MCF 10A (cell line): ENCODE measurements at regions not wholly inside any gene's neighbourhood (a gene's known extent, or its start where the extent isn't known, plus 50 kb on each side); places are given as distances from the start of the nearest gene placed in this dataset.

ENCODE experiments used
- BruUV-seq: library from RNA; stranded (reverse); fragments of 400-500 nt; replicated peaks from 2 replicates; lab custom pipeline; 2021; lab: Mats Ljungman, UMichigan
- CTCF ChIA-PET: fragments of 300-600 bp; sonication (Branson Sonifier 250); formaldehyde crosslinking; extraction: SDS; loops from one replicate; lab custom pipeline; 2021; ENCODE audit warnings: antibody characterized with exemption, inconsistent platforms; lab: Yijun Ruan, JAX
- POLR2A ChIA-PET: fragments of 300-600, 350-650 bp; sonication (Branson Sonifier 250); formaldehyde crosslinking; extraction: SDS; loops from one replicate; lab custom pipeline; 2020; ENCODE audit warnings: antibody characterized with exemption, inconsistent platforms; lab: Yijun Ruan, JAX
- DNase-seq: peaks from one replicate; pipeline ENCODE4 v3.0.0-alpha.2; 2018; ENCODE audit not compliant: unreplicated experiment
- H3K27ac Mint-ChIP-seq: one replicate; pipeline ENCODE4 v1.8.0; 2022; ENCODE audit warnings: mild to moderate bottlenecking, low read depth, mixed read lengths; ENCODE audit not compliant: unreplicated experiment
- H3K27me3 Mint-ChIP-seq: one replicate; pipeline ENCODE4 v1.8.0; 2022; ENCODE audit warnings: mixed read lengths; ENCODE audit not compliant: insufficient read depth, unreplicated experiment
- H3K36me3 Mint-ChIP-seq: one replicate; pipeline ENCODE4 v1.8.0; 2022; ENCODE audit warnings: mild to moderate bottlenecking, moderate library complexity, mixed read lengths; ENCODE audit not compliant: insufficient read depth, unreplicated experiment
- H3K4me1 Mint-ChIP-seq: one replicate; pipeline ENCODE4 v1.8.0; 2022; ENCODE audit warnings: mixed read lengths; ENCODE audit not compliant: insufficient read depth, unreplicated experiment
- H3K4me3 Mint-ChIP-seq: one replicate; pipeline ENCODE4 v1.8.0; 2022; ENCODE audit warnings: mild to moderate bottlenecking, moderate library complexity, mixed read lengths; ENCODE audit not compliant: unreplicated experiment
- H3K9me3 Mint-ChIP-seq: one replicate; pipeline ENCODE4 v1.8.0; 2022; ENCODE audit warnings: mixed read lengths; ENCODE audit not compliant: unreplicated experiment
- CTCF ChIP-seq: fragments of 200-600 bp; IDR thresholded peaks from one replicate; pipeline ENCODE4 v1.8.0; 2022; ENCODE audit warnings: antibody characterized with exemption, mild to moderate bottlenecking; ENCODE audit not compliant: unreplicated experiment
- intact Hi-C: fragments of 100-400 bp; cut with micrococcal nuclease; formaldehyde crosslinking; loops from 2 replicates; pipeline ENCODE4 v1.14.1; 2022

- CTCF ChIA-PET, result interaction anchor here (0.6 kb wide), 1 partner anchor 36 kb away, joined by 4 read pairs; no protein-coding TSS in a partner anchor
- no peaks in the 10 kb centered on the region for H3K9me3 Mint-ChIP-seq
- POLR2A ChIA-PET, result no interaction called here
- intact Hi-C loops, result no loop called here
- BruUV-seq, result no TSS peak
- H3K36me3 Mint-ChIP-seq, result no peaks in the 10 kb centered on the region
- H3K4me3 Mint-ChIP-seq, result no peak overlapping the region
- H3K27me3 Mint-ChIP-seq, result no peaks in the 10 kb centered on the region
- no peak for TF ChIP-seq CTCF
- no peak overlapping the region for H3K27ac Mint-ChIP-seq
- no peak for DNase-seq
- peaks cover 4% of the 10 kb centered on the region for H3K4me1 Mint-ChIP-seq
Measured at GRCh38 chr3:162863579-162863978, 1367.0 kb downstream of the OTOL1 start.

DNA sequence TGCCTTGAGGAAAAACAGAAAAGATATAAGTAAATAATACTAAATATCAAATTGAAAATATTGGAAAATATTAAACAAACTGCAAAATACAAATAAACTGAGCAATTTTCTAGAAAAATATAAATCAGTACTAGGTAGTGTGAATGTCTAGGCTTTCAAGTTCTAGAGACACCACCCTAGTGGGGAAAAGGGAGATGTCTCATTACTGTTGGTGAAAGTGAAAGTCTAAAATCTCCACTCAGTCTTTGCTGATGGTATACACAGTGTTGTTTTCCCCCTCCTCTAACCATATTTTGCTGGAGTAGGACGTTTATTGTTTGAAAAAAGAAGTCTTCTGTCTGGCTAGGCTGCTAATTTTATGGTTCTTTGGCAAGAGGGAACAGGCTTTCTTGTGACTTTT, 1368.9 kb downstream of the OTOL1 start:
- ChIA-PET CTCF (no interaction called here), POLR2A (interaction anchor here (1.3 kb wide), 1 partner anchor 12 kb away, joined by 4 read pairs; no protein-coding TSS in a partner anchor)
- Mint-ChIP-seq H3K4me1 (peaks cover 4% of the 10 kb centered on the region), H3K27ac (peak overlapping the region; percentile 55), H3K36me3 (no peaks in the 10 kb centered on the region), H3K4me3 (no peak overlapping the region), H3K27me3 (no peaks in the 10 kb centered on the region), H3K9me3 (peaks cover 9% of the 10 kb centered on the region)
- TF ChIP-seq CTCF, result no peak
- no TSS peak for BruUV-seq
- DNase-seq, result no peak
- intact Hi-C loops, result no loop called here

GRCh38 chr3:162879021-162879562, 1382.5 kb downstream of the OTOL1 start:
- no TSS peak for BruUV-seq
- no peak overlapping the region for H3K27ac Mint-ChIP-seq
- intact Hi-C loops, result no loop called here
- H3K36me3 Mint-ChIP-seq, result no peaks in the 10 kb centered on the region
- H3K4me1 Mint-ChIP-seq, result no peaks in the 10 kb centered on the region
- TF ChIP-seq CTCF, result no peak
- no peaks in the 10 kb centered on the region for H3K9me3 Mint-ChIP-seq
- POLR2A ChIA-PET, result no interaction called here
- no peak overlapping the region for H3K4me3 Mint-ChIP-seq
- no peaks in the 10 kb centered on the region for H3K27me3 Mint-ChIP-seq
- CTCF ChIA-PET, result no interaction called here
- DNase-seq, result no peak

DNA sequence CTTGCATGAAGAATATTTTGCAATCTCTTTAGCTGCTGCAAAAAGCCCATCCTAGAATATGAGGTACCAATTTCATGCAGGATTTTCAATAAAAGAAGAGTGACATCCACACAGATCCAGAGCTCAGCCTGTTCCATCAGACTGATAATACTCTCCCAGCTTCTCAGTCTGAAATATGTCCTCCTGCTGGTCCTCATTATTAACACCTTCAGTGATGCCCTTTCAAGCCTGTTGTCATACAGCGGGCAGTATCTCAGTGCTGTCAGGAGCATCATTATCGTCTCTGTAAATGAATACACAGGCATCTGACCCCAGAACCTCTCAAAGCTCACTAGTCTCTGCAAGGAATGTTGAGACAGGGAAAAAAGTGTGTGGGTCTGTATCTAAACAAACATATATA, 1387.8 kb downstream of the OTOL1 start:
- Mint-ChIP-seq H3K27me3 (no peaks in the 10 kb centered on the region), H3K36me3 (no peaks in the 10 kb centered on the region), H3K9me3 (no peaks in the 10 kb centered on the region), H3K27ac (no peak overlapping the region), H3K4me1 (no peaks in the 10 kb centered on the region), H3K4me3 (no peak overlapping the region)
- CTCF ChIA-PET, result no interaction called here
- BruUV-seq, result no TSS peak
- DNase-seq, result no peak
- no peak for TF ChIP-seq CTCF
- POLR2A ChIA-PET, result no interaction called here
- intact Hi-C loops, result no loop called here
